ENCODE measurements at regions not wholly inside any gene's neighbourhood (a gene's known extent, or its start where the extent isn't known, plus 50 kb on each side); places are given as distances from the start of the nearest gene placed in this dataset.

DNA sequence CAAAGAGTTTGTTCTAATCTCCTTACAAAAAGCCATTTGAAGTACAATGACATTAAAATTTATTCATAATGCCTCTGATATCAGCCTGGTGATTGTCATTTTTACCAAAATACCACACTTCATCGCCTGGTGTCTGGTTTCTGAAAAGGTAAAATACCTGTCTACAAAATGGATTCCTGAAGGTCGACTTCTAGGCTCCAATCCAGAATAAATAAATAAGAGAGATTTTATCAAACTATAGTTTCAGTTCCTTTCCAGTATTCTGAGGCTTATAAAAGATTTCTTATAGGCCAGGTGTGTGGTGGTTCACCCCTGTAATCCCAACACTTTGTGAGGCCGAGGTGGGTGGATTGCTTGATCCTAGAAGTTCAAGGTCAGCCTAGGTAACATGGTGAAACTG is 340.7 kb downstream of the SLC16A7 start:
- Histone ChIP-seq H4K8ac (ENCODE audit: extremely low read depth, insufficient read depth, low read length) (no peak overlapping the region), H3K4me2 (ENCODE audit: insufficient read depth in 1 of 2, low read depth in 2 of 2, low read length in 2 of 2) (no peak overlapping the region), H3K27me3 (replicated peaks in 1 of 4; ENCODE audit: control insufficient read depth in 3 of 4, extremely low read depth in 1 of 4, insufficient read depth in 3 of 4, low read length in 3 of 4) (peaks cover 6 to 14% (median 9%) of the 10 kb centered on the region in 4 experiments; a peak in 5 of 7 replicates), H3K4ac (replicated peaks; ENCODE audit: insufficient read length, low read depth, low read length) (no peak overlapping the region), H2BK15ac (ENCODE audit: low read length) (no peak overlapping the region), H3K36me3 (ENCODE audit: control insufficient read depth in 2 of 4, insufficient read depth in 4 of 4, low read length in 3 of 4) (no peaks in the 10 kb centered on the region), H3K4me3 (ENCODE audit: extremely low read depth in 1 of 4, insufficient read depth in 2 of 4, low read depth in 3 of 4, low read length in 4 of 4) (no peak overlapping the region), H4K91ac (replicated peaks; ENCODE audit: insufficient read length, low read length) (no peak overlapping the region), H3K23ac (ENCODE audit: insufficient read length) (no peak overlapping the region), H2BK20ac (ENCODE audit: low read length) (no peak overlapping the region), H3K56ac (replicated peaks; ENCODE audit: insufficient read length, low read depth, low read length) (no peak overlapping the region), H4K5ac (ENCODE audit: insufficient read length, low read depth, low read length) (no peak overlapping the region), H3K9me3 (ENCODE audit: insufficient read depth in 2 of 2, low read depth in 1 of 2, low read length in 1 of 2) (no peaks in the 10 kb centered on the region), H2BK12ac (ENCODE audit: low read depth, low read length) (no peak overlapping the region), H3K4me1 (replicated peaks in 1 of 4; ENCODE audit: control insufficient read depth in 3 of 4, insufficient read depth in 4 of 4, low read length in 3 of 4) (peaks cover 0 to 2% (median 0%) of the 10 kb centered on the region in 4 experiments; a peak in 1 of 7 replicates), H3K9ac (replicated peaks in 1 of 4; ENCODE audit: extremely low read depth in 1 of 4, low read depth in 3 of 4, low read length in 3 of 4) (no peak overlapping the region), H2BK120ac (replicated peaks; ENCODE audit: low read depth, low read length) (no peak overlapping the region), H3K14ac (ENCODE audit: insufficient read length) (no peak overlapping the region), H3K27ac (ENCODE audit: low read depth, low read length) (no peak overlapping the region), H4K20me1 (replicated peaks in 1 of 2; ENCODE audit: control insufficient read depth in 1 of 2, insufficient read depth in 2 of 2, low read length in 2 of 2) (no peaks in the 10 kb centered on the region), H2BK5ac (ENCODE audit: low read depth, low read length) (no peak overlapping the region), H3K23me2 (ENCODE audit: low read depth, low read length) (no peaks in the 10 kb centered on the region), H3K79me1 (ENCODE audit: low read depth, low read length) (no peaks in the 10 kb centered on the region), H3K79me2 (ENCODE audit: control insufficient read depth in 1 of 2, insufficient read depth in 2 of 2, low read length in 2 of 2) (no peaks in the 10 kb centered on the region), H2AK5ac (ENCODE audit: low read depth, low read length) (no peak overlapping the region), H3K18ac (ENCODE audit: extremely low read depth, low read length) (no peak overlapping the region), H2AFZ (ENCODE audit: low read length) (no peak overlapping the region)
- ChIA-PET POLR2A (ENCODE audit: partially characterized antibody) (no interaction called here), CTCF (ENCODE audit: partially characterized antibody) (interaction anchor here (1.0 kb wide), 1 partner anchor 14 kb away, joined by 3 read pairs; no protein-coding TSS in a partner anchor)
- DNase-seq (ENCODE audit: low read depth in 1 of 2, low spot score in 2 of 2) (no peak), FAIRE-seq (no peak)
- no peak for TF ChIP-seq ZNF274 (IDR thresholded peaks at IDR 0.05; ENCODE audit: borderline replicate concordance, extremely low read depth, low read length)
- TF ChIP-seq NANOG (IDR thresholded peaks at IDR 0.05; ENCODE audit: insufficient read depth, low read depth, low read length, poor library complexity, severe bottlenecking): no peak
- no peak for TF ChIP-seq SUZ12 (IDR thresholded peaks at IDR 0.05; ENCODE audit: low read length)
- no peak for TF ChIP-seq BRCA1 (IDR thresholded peaks at IDR 0.05; ENCODE audit: low read depth, low read length)
- no peak for TF ChIP-seq MAFK (IDR thresholded peaks at IDR 0.05; ENCODE audit: low read depth, low read length)
- TF ChIP-seq SP4 (IDR thresholded peaks at IDR 0.05; ENCODE audit: low read length): no peak
- 90% methylated on average over 3 of the region's 3 CpGs; no CpG with 5 or more reads in 1 of the 2 experiments for WGBS, 2 experiments (ENCODE audit: extremely low coverage in 1 of 2, insufficient coverage in 1 of 2, insufficient read length in 1 of 2, insufficient replicate concordance in 2 of 2, low coverage in 1 of 2, low lambda C conversion rate in 2 of 2, missing lambda C conversion rate in 1 of 2)
